Gastroesophageal sphincter (tissue), 4 donors: ENCODE measurements at regions not wholly inside any gene's neighbourhood (a gene's known extent, or its start where the extent isn't known, plus 50 kb on each side); places are given as distances from the start of the nearest gene placed in this dataset.
"Not testable (repeated sequence)": the region's sequence is repeated elsewhere in the genome, so short reads cannot be mapped to it uniquely, and the experiment has no call there.

Experiments
- ATAC-seq: fragments of 150-250 bp; one replicate; pipeline ENCODE4 v1.9.1; 2016; ENCODE audit warnings: mild to moderate bottlenecking, moderate library complexity
- H3K27ac ChIP-seq, 4 donors: fragments of 200-600 bp; sonication (generic) in 3 of 4; 1 replicate in 3 of 4; 2 replicates in 1 of 4; pipeline ENCODE4 v1.5.1; 2016 to 2019
- H3K27me3 ChIP-seq: fragments of 200-600 bp; sonication (generic); one replicate; pipeline ENCODE4 v1.5.1; 2019
- H3K36me3 ChIP-seq, 2 donors: fragments of 200-600 bp; sonication (generic); one replicate each; pipeline ENCODE4 v1.5.1; 2019; ENCODE audit warnings: control low read depth in 1 of 2
- H3K4me1 ChIP-seq, 3 donors: fragments of 200-600 bp; sonication (generic); 1 replicate in 2 of 3; 2 replicates in 1 of 3; pipeline ENCODE4 v1.5.1; 2016 to 2019; ENCODE audit warnings: control low read depth in 2 of 3
- H3K4me3 ChIP-seq, 2 donors: fragments of 200-600 bp; sonication (generic); one replicate each; pipeline ENCODE4 v1.5.1; 2019; ENCODE audit warnings: mild to moderate bottlenecking in 1 of 2, moderate library complexity in 1 of 2
- H3K9me3 ChIP-seq, 3 donors: fragments of 200-600 bp; sonication (generic); one replicate each; pipeline ENCODE4 v1.5.1; 2017 to 2019; ENCODE audit warnings: control low read depth in 2 of 3
- CTCF ChIP-seq, 4 experiments: fragments of 200-600 bp in 2 of 4; fragments of 450-650 bp in 2 of 4; sonication (generic) in 1 of 4; IDR thresholded peaks; one replicate each; pipeline ENCODE4 v1.5.1; 2017 to 2019; ENCODE audit warnings: antibody characterized with exemption in 4 of 4, mild to moderate bottlenecking in 2 of 4, moderate library complexity in 2 of 4
- EP300 ChIP-seq: sonication (generic); formaldehyde crosslinking; IDR thresholded peaks from one replicate; pipeline ENCODE4 v1.6.1; 2017; ENCODE audit warnings: antibody characterized with exemption, mild to moderate bottlenecking
- POLR2A ChIP-seq, 2 donors: fragments of 450-650 bp; IDR thresholded peaks; one replicate each; pipeline ENCODE4 v1.6.1; 2017; ENCODE audit warnings: antibody characterized with exemption in 2 of 2, mild to moderate bottlenecking in 2 of 2, moderate library complexity in 1 of 2
- POLR2AphosphoS5 ChIP-seq: sonication (generic); formaldehyde crosslinking; IDR thresholded peaks from one replicate; pipeline ENCODE4 v1.6.1; 2017; ENCODE audit warnings: antibody characterized with exemption
- WGBS, 2 donors: methylation state at CpG; one replicate each; pipeline ENCODE4 v1.1.5; 2018; ENCODE audit warnings: low coverage in 1 of 2; 5-methylcytosine and 5-hydroxymethylcytosine counted together

GRCh38 chr17:70599198-70599597 is 429.9 kb downstream of the KCNJ2 start:
- H3K36me3 ChIP-seq: no peaks in the 10 kb centered on the region
- H3K27ac ChIP-seq: no peak overlapping the region
- no peaks in the 10 kb centered on the region for H3K9me3 ChIP-seq
- no peaks in the 10 kb centered on the region for H3K4me1 ChIP-seq
- H3K4me3 ChIP-seq: no peak overlapping the region
- ATAC-seq: no peak
- H3K27me3 ChIP-seq: no peaks in the 10 kb centered on the region
- no peak for TF ChIP-seq POLR2A (IDR thresholded peaks at IDR 0.05)
- no peak for TF ChIP-seq CTCF (IDR thresholded peaks at IDR 0.05)
- no peak for TF ChIP-seq EP300
- no peak for TF ChIP-seq POLR2AphosphoS5

- not testable (repeated sequence) for ATAC-seq, H3K27ac ChIP-seq, H3K9me3 ChIP-seq, H3K4me3 ChIP-seq, H3K27me3 ChIP-seq, H3K4me1 ChIP-seq, H3K36me3 ChIP-seq
- 100% methylated on average over 3 of the region's 3 CpGs for WGBS, 2 donors
These were observed 430.6 kb downstream of the KCNJ2 start for GRCh38 chr17:70599945-70600344.

- no peaks in the 10 kb centered on the region for H3K36me3 ChIP-seq
These were observed 433.9 kb downstream of the KCNJ2 start for GRCh38 chr17:70603226-70603625.

GRCh38 chr17:70604854-70605253 is 435.5 kb downstream of the KCNJ2 start:
- 59 to 71% methylated on average over 1 of the region's 1 CpG for WGBS, 2 donors
- ATAC-seq: no peak
- H3K9me3 ChIP-seq: no peaks in the 10 kb centered on the region
- no peaks in the 10 kb centered on the region for H3K4me1 ChIP-seq
- no peak overlapping the region for H3K4me3 ChIP-seq
- no peak for TF ChIP-seq POLR2A (IDR thresholded peaks at IDR 0.05)
- no peak for TF ChIP-seq CTCF (IDR thresholded peaks at IDR 0.05)
- TF ChIP-seq EP300: no peak
- no peak for TF ChIP-seq POLR2AphosphoS5
- H3K27ac ChIP-seq: no peak overlapping the region
- H3K27me3 ChIP-seq: no peaks in the 10 kb centered on the region
- H3K36me3 ChIP-seq: no peaks in the 10 kb centered on the region

More at GRCh38 chr17:70603226-70603625, 433.9 kb downstream of the KCNJ2 start:
- ATAC-seq: no peak
- no peaks in the 10 kb centered on the region for H3K27me3 ChIP-seq
- no peak for TF ChIP-seq CTCF (IDR thresholded peaks at IDR 0.05)
- no peak for TF ChIP-seq POLR2AphosphoS5
- TF ChIP-seq POLR2A (IDR thresholded peaks at IDR 0.05): no peak
- no peak for TF ChIP-seq EP300
- H3K4me1 ChIP-seq: no peaks in the 10 kb centered on the region
- H3K27ac ChIP-seq: no peak overlapping the region
- H3K9me3 ChIP-seq: no peaks in the 10 kb centered on the region
- H3K4me3 ChIP-seq: no peak overlapping the region
- WGBS, 2 donors: 93 to 100% methylated on average over 3 to 4 of the region's 4 CpGs

GRCh38 chr17:70606086-70606485 is 436.8 kb downstream of the KCNJ2 start:
- no peaks in the 10 kb centered on the region for H3K27me3 ChIP-seq
- WGBS, 2 donors: 46 to 62% methylated on average over 1 to 2 of the region's 2 CpGs
- no peak overlapping the region for H3K27ac ChIP-seq
- H3K36me3 ChIP-seq: no peaks in the 10 kb centered on the region
- no peak for ATAC-seq
- TF ChIP-seq POLR2AphosphoS5 (no peak), EP300 (no peak), POLR2A (IDR thresholded peaks at IDR 0.05) (no peak), CTCF (IDR thresholded peaks at IDR 0.05) (no peak)
- no peak overlapping the region for H3K4me3 ChIP-seq
- no peaks in the 10 kb centered on the region for H3K9me3 ChIP-seq
- H3K4me1 ChIP-seq: no peaks in the 10 kb centered on the region

- Histone ChIP-seq H3K36me3 (no peaks in the 10 kb centered on the region), H3K9me3 (no peaks in the 10 kb centered on the region), H3K27me3 (no peaks in the 10 kb centered on the region), H3K4me3 (no peak overlapping the region), H3K27ac (no peak overlapping the region), H3K4me1 (no peaks in the 10 kb centered on the region)
- 64 to 74% methylated on average over 2 of the region's 2 CpGs for WGBS, 2 donors
- ATAC-seq: no peak
- TF ChIP-seq POLR2A (IDR thresholded peaks at IDR 0.05): no peak
- TF ChIP-seq POLR2AphosphoS5: no peak
- TF ChIP-seq CTCF (IDR thresholded peaks at IDR 0.05): no peak
- no peak for TF ChIP-seq EP300
These were observed 438.9 kb downstream of the KCNJ2 start for GRCh38 chr17:70608193-70608592.
